Astrocyte of the hippocampus (primary cell): ENCODE measurements at regions not wholly inside any gene's neighbourhood (a gene's known extent, or its start where the extent isn't known, plus 50 kb on each side); places are given as distances from the start of the nearest gene placed in this dataset.

Source experiments
- DNase-seq: peaks from one replicate; pipeline ENCODE4 v3.0.0; 2011; ENCODE audit warnings: low read depth, low spot score

DNA sequence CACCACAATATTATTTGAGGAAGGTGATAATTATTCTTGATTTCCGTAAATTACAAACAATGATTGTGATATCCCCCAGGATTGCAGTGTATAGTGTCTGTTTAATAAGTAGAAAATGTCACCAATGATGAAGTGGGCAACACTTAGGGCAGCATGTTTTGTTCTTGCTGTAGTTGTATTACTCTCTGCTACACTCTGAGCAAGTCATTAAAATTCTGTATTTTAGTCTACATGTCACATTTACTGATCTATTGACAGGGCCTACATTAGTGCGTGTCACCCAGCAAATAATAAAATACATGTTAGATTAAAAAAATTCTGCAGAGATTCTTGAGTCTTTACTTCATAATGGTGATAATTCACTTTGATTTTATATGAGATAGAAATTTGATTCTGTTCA, 247.6 kb downstream of the TMX3 start:
- no peak for DNase-seq

DNA sequence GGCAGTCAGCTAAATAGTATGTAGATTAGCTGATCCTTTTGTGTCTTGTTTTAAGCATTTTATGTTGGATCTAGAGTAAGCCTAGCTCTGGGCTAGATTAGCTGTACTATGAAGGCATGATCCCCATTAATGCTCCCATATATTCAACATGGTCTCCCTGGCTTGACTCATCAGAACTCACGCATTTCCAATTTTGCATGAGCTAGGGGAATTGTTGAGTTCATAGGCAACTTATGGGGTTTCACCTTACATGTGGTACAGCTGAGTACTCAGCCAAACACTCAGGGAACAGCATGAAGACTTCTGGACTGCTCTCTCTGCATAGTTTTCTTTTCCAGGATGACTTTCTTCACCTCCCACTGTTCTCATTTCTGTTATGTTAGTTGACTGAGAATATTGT, 248.2 kb downstream of the TMX3 start:
- no peak for DNase-seq

DNA sequence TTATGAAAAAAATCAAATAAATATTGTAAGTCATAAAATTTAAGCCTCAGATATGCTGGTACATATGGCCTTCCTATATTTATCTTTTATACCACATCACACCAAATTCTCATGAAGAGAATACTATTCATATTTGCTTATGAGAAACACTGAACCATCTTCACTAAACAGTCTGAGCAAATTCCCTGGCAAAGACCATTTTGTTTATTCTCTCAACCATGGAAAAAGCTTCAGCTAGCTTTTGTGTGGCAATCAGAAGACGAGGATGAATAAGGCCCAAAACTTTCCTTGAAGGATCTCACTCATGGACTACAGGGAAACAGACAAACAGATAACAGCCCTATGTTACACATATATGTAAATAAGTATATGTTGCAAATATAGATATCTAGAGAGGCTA, 252.1 kb downstream of the TMX3 start:
- no peak for DNase-seq

DNA sequence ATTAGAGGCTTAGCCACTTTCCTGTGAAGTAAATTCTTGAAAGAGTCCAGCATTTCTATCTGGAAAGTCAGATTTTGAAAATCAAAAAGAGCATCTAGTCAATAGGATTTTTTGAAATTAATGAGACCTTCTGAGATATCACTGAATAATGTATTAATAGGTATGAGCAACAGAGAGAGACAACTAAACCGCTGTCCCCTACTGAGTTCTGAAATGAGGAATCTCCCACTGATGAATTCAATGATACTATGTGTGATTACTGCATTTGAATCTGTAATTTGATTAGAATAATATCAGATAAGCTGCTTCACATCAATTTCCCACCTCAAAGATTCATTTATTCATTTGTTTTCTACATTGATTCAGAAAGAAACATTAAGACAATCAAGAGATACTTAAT, 252.8 kb downstream of the TMX3 start:
- DNase-seq: no peak

DNA sequence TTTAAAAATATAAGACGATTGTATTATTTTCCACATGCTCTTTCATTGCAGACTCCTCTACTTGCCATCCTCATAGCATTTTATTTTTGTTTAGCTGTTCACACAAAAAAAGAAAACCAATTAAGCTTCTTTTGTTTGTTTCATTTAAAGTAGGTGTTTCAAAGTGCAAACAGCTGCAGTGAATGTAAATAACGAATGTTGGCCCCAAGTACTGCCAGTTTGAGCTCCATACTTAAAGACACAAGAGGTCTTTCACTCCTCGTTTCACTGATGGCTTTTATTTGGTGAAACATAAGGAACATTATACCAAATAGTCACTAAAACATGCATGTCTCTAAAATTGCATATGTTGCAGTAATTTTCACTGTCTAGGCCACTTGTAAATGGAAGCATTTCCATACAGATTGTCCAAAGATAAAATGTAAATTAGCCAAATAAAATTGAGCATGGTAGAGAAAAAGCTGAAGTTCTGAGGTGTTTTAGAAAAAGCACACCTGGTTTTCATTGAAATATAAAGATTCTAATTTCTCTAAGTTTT, 253.4 kb downstream of the TMX3 start:
- no peak for DNase-seq

DNA sequence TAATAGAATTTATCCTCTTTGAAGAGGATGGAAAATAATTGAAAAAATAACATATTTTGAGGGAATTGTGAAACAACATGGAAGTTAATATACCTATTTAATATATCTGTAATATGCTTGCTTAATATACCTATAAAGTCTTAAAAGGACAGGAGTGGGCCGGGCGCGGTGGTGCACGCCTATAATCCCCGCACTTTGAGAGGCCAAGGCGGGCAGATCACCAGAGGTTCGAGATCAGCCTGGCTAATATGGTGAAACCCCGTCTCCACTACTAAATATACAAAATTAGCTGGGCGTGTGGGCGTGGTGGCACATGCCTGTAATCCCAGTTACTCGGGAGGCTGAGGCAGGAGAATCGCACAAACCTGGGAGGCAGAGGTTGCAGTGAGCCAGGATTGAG, 254.9 kb downstream of the TMX3 start:
- no peak for DNase-seq

DNA sequence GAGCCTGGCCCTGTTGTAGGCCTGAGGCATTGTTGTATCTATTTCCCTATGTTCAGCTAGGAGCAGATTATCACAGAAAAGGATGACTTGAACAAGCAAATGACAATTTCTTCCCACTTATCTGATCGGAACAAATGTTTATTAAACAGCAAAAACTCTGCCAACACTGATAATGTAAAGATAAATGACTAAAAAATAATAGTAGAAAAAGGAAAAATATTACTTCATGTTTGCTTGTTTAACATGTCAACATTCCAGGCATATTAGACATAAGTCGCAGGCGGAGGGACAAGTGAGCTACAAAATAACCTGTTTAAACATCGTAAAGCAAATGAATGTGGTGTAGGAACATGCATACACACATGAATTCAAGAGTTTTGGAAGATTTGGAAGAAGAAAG, 257.9 kb downstream of the TMX3 start:
- no peak for DNase-seq

DNA sequence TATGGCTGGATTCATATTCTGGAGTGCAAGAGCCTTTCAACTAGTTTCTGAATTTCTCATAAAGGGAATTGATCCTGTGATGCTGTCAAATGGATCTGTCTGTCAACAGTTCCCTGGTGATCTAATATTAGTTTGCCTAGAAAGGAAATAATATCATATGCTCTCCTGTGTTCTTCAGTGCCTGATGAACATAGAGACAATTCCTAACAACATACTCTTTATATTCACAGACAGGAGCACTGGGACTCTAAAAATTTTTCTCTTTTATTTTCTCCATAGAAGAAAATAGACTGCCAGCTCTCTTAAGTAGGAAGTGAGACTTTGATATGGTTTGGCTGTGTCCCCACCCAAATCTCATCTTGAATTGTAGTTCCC, 259.7 kb downstream of the TMX3 start:
- DNase-seq: no peak

DNA sequence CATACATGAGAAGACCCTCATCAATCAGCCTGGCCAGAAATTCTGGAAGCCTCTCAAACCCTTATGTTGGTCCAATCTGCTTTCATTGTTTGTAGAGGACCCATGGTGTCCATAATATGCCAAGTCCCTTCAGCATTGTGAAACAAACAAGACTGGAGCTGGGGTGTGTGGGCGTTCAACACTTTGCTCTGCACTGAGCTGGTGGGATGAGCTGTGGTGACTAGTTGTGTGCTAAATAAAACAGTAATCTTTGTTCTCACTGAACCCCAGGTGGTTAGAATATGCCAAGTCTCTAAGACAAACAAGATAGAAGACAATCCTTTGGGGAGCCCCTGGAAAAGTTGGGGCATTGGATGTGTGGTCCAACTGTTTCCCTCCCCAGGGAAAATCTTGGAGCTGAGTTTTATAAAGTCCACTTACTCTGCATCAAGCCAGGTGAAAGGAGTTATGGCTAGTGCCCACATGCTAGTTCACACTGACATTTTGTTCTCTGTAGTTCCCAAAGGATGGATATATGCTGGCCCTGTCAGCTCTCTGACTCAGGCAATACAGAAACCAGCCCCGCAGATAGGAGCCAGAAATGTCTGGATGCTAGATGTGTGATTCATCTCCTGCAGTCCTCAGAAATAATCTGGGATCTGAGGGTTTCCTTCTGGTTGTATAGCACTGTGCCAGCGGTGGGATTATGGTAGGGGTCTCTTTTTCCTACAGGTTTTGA, 260.2 kb downstream of the TMX3 start:
- peak; percentile 72 for DNase-seq

DNA sequence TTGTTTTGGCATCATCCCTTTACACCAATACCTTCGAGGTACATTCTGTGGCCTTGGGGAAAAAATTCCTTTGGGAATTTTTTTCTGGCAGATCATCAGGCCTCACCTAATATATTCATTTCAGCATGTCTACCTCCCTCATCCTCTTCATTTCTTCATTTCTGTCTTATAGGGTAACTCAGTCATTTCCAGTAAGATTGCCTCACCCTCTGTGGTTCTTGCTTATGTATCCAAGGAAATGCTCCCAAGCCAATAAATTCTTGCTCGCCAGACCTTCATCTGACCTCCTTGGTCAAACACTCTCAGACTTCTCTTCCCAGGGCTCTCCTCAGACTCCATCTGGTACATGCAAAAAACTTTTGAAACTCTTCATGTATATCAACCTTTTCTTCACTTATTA, 265.6 kb downstream of the TMX3 start:
- peak; percentile 64 for DNase-seq

DNA sequence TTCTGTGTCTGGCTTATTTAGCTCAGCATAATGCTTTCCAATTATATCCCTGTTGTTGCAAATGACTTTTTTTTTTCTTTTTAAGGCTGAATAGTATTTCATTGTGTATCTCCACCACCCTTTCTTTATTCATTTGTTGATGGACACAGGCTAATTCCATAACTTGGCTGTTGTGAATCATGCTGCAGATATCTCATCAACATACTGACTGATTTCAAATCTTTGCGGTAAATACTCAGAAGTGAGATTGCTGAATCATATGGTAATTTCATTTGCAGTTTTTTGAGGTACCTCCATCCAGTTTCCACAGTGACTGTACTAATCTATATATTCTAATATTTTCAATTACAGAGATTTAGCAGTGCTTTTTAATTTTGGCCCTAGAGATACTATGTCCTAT, 266.2 kb downstream of the TMX3 start:
- DNase-seq: peak; percentile 67

DNA sequence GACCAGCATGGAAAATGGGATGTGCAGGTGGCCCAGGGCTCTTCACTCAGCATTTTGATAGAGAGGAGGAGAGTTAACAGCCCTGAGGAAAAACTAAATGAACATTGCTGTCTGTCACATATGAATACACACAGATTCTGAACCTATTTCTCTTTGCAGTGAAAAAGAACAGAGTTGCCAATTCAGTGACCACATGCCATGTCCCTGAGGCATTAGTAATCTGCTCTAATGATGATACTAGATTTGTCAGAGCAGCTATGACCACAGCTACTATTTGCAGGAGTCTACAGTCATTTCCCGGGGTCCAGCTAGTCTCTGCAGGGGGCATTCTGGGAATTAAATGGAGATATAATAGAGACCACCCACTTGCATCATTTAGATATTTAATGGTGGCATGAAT, 267.6 kb downstream of the TMX3 start:
- peak; percentile 50 for DNase-seq

DNA sequence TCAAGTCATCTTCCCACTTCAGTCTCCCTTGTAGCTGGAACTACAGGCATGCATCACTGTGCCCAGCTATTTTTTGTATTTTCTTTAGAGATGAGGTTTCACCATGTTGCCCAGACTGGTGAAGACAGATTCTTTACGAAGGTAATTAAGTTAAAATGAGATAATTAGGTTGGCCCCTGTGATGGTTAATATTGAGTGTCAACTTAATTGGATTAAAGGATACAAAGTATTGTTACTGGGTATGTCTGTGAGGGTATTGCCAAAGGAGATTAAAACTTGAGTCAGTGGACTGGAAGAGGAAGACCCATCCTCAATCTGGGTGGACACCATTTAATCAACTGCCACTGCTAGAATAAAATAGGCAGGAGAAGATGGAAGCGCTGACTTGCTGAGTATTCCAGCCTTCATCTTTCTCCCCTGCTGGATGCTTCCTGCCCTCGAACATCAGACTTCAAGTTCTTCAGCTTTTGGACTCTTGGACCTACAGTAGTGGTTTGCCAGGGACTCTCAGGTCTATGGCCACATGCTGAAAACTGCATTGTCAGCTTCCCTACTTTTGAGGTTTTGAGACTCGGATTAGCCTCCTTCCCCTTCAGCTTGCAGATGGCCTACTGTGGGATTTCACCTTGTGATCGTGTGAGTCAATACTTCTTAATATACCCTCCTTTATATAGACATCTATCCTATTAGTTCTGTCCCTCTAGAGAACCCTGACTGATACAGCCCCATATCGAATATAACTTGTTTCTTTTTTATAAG, 269.1 kb downstream of the TMX3 start:
- no peak for DNase-seq

DNA sequence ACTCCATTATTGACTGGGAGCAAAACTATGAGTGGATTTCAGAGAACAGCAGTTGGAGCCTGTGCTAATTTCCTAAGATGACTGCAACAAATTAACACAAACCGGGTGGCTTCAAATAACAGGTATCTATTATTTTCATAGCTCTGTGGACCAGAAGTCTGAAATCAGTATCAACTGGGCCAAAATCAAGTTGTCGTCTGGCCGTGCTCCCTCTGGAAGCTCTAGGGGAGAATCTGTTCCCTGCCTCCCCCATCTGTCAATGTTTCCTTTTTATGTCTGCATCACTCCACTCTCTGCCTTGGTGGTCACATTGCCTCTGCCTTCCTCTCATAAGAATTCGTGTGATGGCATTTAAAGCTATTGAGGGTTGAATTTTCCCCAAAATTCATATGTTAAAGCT, 269.8 kb downstream of the TMX3 start:
- no peak for DNase-seq

DNA sequence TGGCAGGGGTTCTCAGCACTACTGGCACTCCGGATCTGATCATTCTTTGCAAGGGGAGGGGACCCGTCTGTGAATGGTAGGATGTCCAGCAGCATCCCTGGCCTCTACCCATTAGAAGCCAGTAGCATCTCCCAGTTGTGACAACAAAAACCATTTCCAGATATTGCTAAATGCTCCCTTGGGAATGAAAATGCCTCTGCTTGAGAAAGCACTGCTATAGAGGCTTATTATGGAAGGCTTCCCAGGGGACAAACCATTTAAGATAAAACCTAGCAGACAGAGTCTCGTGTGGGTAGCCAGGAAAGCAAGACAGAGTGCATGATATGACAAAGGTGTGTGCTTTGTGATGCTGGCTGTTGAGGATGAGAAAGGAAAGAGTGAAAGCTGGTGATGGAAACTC, 273.7 kb downstream of the TMX3 start:
- DNase-seq: no peak

DNA sequence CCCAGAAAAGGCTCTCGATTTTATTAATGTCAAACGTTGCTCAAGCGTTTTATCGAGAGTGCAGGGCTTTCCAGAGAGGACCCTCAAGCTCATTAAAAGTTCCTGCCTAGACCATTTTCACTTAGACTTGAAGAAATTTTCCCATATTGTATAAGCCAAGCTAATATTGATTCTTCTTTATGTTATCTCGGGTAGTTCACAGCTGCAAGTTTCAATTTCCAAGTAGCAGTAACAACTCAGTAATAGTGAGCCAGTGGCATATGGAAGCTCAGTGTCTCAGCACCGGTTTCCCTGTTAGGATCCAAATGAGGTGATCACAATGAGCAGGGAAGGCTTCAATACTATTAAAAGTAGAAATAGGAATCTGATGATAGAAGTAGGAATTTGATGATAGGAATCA, 274.5 kb downstream of the TMX3 start:
- no peak for DNase-seq

DNA sequence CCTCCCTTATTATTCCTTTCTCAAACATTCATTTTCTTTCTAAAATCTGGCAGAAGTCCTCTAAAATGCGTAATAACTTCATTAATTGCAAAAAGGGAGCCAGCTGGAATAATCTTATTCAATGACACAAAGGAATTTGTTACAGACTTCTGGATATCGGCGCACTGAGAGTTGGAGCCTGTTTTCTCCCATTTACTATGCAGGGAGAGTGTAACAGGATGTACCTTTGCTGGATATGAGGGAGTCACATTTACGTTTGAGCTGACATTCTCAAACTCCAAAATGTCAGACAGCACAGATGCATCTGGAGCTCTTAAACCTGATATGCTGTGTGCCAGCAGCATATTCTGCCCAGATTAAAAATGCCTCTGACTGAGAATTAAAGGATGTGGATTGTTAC, 275.3 kb downstream of the TMX3 start:
- DNase-seq: no peak

DNA sequence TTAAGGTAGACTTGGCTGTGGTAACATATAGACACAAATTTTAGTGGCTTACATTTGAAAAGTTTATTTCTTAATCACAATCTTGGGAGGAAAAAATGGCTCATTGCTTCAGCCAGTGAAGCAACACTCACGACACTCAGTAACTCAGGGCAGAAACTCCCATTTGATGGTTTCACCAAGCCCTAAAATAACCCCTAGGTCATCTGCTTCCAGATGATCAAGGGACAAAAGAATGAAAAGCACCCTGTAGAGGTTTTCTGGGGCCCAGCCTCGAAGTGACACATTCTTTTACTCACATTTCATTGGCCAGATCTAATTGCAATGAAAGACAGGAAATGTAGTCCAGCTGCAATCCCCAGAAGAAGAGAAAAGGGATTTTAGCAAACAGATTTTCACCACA, 275.9 kb downstream of the TMX3 start:
- DNase-seq: peak; percentile 26

DNA sequence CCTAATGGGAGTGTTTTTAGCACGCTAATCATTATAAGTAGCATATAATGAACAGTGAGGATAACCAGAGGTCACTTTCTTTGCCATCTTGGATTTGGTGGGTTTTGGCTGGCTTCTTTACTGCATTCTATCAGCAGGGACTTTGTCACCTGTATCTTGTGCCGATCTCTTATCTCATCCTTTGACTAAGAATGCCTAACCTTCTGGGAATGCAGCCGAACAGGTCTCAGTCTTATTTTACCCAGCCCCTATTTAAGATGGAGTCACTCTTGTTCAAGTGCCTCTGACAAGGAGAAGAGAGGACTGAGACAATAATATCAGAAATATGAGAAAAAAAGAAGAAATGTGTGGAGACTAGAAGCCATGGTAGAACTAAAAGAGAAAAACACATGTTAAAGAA, 276.4 kb downstream of the TMX3 start:
- DNase-seq: no peak

DNA sequence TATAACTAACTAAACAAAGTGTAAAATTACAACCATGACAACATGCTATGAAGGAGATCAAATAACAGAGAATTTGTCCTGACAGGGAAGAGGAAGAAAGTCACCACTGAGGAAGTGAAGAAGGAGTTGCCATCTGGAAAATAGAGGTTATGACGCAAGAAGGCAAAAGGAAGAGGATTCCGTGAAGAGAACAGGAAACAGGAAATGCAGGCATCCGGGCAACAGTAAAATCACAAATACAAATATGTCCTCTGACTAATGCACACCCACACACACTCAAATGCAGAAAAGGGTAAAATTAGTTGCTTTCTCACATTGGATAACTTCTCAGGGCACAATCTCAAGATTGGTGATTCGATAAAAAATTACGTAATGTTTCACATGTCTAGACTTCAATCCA, 278.4 kb downstream of the TMX3 start:
- no peak for DNase-seq

DNA sequence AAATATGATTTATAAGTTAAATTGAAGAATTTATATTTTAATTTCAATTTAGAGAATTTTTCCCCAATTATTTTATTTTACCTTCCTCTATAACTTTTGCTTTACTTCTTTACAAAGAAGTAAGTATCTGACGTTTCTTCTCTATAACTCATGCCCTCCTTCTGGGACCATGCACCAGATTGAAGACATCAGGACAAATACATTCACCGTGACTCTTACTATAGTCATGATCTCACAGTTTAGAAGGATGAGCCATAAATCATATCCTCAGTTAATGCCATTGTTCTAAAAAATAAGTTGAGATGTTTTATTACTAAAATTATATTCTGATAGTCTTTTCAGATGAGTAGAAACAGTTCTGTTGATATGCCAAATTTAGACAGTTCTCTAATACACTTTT, 279.3 kb downstream of the TMX3 start:
- DNase-seq: no peak

DNA sequence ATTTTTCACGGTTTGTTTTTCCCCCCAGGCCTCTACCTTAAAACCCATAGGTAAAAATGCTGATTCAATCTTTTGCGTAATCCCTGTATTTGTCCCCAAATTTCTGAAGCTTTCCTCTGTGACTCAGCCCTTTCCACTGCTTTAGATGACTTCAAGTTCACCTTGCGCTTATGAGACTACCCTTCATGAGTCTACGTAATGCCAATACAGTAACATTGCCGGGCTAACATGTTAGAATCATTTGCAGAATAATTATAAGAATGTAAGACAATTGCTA, 283.0 kb downstream of the TMX3 start:
- DNase-seq: no peak

DNA sequence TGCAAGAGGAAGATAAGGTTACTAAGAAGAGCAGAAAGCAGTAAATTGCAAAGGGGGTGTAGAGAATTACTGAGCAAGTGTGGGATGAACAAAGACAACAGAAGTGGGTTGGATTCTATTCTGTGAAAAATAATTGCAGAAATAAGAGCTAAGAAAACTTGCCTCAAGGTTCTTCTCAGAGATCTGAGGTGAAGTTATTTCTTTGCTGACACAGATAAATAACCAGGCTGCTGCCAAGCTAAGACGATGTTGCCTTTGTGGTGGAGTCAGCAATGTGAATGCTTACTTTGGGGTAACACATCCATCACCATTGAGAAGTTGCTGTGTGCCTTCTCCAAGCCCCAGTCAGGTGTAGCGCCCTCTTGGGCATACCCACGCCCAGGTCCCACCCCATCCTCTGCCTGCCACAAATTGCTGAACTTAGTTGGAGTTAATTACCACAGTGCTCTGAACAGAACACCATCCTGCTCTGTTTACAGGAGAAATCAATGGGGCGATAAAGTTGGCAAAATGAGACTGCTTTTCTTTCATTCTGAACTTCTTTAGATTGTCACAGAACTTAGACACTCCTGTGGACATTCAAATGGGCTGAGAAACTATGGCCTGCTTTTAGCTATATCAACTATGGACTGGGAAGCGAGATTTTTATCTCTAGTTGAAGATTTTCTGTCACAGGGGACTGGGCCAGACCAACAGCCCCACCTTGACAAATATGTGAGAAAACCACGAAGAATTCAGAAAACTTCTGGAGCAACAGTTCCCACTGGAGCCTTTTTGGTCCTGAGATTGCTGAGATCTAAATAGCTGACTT, 283.6 kb downstream of the TMX3 start:
- DNase-seq: peak; percentile 77
